NCI-H82 (cell line): ENCODE measurements at regions not wholly inside any gene's neighbourhood (a gene's known extent, or its start where the extent isn't known, plus 50 kb on each side); places are given as distances from the start of the nearest gene placed in this dataset.
"Not testable (repeated sequence)": the region's sequence is repeated elsewhere in the genome, so short reads cannot be mapped to it uniquely, and the experiment has no call there.

Experiments
- DNase-seq: peaks from one replicate; lab custom pipeline; 2025; lab: John Stamatoyannopoulos, UW

DNA sequence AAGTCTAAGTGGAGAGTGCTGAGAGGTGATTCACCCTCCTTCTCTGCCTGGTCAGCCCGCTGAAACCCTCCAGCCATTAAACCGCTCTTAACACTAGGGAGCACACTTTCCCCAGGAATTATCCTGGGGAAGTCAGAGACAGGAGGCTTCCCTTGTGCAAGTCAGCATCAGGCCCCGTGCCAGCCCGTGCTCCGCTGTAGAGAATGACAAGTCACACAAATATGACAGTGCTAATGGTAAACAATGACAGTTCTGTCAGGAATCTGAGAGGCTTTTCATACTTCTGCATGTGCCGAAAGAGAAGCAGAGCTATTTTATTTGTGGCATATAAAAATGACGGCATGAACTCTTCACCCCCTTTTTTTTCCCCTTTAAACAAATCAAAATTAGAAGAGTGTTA is 816.9 kb upstream of the SLC10A2 start:
- DNase-seq: peak; percentile 93

DNA sequence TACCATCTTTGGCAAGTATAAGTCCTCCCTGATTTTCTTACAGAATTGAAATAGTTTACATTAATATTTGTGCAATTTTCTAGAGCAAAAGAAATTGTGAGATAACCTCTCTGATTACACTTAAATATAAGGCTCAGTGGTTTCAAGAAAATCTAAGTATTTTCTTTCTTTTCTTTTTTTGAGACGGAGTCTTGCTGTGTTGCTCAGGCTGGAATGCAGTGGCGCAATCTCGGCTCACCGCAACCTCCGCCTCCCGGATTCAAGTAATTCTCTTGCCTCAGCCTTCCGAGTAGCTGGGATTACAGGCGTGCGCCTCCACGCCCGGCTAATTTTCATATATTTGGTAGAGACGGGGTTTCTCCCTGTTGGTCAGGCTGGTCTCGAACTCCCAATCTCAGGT is 813.9 kb upstream of the SLC10A2 start:
- not testable (repeated sequence) for DNase-seq

DNA sequence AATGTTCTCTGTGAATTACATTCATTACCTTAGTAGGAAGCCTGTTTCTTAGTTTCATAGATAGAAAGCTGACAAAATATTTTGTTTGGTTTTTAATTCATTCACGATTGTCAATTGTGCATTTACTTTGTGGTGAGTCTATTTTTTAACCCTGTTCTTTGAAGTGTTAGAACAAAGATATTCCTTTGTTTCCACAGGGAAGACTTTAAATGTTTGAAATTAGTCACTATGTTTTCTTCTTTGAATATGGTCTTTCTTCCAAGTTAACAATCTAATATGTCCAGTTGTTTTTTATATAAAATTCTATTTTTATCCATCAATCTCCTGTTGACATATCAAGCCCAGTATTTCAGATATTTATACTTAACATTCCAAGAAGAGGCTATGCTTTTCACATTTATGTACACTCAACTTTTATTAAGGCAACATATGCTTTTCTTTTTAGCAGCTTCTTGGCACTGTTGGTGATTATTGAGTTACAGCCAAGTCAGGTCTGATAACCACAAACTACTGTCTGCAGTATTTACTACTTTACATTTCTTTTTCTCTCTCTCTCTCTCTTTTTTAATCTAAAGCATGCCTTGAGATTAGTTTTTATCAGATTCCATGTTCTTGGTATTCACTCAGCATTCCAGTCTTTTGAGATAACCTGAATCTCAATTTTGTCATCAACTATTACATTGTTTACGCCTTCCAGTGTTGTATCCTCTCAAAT is 812.8 kb upstream of the SLC10A2 start:
- no peak for DNase-seq

DNA sequence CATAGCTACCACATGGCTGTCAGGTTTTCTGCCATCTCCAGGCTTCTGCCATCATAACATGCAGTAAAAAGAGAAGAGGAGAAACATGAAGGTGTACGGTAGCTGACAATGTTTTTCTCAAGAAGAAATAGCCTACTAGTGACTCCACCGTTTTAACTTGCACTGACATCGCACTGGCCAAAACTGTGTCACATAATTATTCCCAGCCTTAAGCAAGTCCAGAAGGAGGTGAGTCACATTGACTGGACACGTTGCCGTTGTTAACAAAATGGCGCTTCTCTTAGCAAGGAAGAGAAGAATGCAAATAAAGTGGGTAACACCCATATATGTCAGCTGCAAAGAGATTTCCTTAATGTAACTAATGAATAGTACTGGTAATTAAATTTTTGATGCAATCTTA is 810.4 kb upstream of the SLC10A2 start:
- no peak for DNase-seq

DNA sequence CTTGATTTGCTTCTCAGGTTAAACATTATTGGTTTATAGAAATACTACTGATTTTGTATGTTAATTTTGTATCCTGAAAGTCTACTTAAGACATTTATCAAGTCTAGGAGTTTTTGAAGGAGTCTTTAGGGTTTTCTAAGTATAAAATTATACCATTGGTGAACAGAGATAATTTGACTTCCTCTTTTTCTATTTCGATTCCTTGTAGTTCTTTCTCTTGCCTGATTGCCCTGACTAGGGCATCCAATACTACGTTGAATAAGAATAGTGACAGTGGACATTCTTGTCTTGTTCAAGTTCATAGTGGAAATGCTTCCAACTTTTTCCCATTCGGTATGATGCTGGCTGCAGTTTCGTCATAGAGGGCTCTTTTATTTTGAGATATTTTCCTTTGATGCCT is 807.5 kb upstream of the SLC10A2 start:
- DNase-seq: no peak

DNA sequence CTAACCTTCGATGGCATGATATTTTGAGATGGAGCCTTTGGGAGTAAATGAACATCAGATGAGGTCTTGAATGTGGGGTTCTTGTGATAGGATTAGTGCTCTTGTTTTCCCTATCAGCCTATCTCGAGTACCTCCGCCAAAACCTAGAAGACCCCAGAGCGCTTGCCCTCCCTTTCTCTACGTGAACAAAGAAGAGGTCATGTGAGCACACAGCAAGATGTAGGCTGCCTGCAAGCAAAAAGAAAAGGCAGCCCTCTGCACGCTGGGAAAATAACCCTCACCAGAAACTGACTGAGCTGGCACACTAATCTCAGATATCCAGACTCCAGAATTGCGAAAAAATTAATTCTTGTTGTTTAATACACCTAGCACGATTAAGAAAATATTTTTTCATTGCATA is 799.8 kb upstream of the SLC10A2 start:
- DNase-seq: no peak

DNA sequence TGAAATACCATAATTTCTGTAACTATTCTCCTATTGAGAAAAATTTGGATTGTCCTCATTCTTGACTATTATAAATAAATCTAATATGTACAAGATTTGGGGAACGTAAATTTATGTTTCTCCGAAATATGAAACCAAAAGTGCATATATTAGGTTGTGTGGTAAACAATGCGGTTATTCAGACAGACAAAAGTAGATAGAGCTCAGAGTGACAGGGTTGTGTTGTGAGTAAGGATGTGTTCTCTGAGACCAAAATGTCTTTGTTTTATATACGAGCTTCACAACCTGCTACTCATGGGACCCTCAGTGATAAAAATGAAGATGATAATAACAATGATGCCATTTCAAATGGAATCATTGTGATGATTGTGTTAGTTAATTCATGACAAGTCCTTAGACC is 796.3 kb upstream of the SLC10A2 start:
- DNase-seq: no peak

DNA sequence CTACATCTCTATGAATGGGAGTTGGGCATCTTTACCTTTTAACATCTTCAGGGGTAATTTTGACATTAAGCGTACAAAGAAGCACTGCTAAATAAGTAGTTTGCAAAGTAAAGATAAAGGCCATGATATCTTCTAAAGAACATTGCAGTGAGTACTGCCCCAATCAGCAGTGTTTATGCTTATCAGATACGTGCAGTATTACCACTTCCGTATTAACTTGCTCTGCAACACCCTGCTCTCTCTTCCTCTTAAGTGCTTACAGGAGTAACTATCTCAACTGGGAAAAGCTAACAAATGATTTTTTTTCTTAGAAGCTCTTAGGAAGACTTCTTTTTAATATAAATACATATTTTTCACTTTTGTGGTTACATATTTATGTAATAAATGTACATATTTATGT is 793.7 kb upstream of the SLC10A2 start:
- DNase-seq: no peak

DNA sequence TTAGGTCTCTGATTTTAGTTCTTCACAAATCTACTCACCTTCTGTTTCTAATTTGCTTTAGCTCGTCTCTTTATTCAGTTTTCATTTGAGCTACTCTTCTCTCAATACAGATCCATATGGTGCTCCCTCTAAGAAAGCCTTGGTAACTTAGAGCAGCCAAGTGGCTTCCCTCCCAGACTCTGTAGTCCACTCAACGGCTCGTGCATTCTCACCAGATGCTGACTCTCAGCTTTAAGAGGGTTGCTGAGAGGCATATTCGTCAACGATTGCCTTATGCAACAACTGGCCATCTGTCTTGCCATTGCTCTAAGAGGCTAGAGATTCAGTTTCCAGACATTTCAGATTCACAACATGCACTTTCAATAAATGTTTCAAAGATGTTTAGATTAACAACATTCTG is 785.8 kb upstream of the SLC10A2 start:
- DNase-seq: peak; percentile 97

DNA sequence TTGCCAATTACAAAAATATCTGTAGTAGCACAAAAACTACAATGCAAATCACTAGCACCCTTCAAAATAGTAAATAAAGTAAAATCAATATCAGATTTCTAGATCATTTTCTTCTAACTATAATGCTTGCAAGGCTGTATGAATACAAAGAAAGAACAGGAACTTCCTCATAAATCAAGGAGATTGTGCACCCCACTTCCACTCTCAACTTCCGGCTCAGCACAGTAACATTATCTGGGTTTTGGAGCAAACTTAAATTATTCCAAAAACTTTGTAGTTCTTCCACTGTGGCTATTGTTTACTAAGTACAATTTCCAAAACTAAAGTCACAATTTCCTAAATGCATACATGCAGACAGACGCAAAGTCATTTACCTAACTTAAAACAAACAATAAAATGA is 778.3 kb upstream of the SLC10A2 start:
- no peak for DNase-seq

DNA sequence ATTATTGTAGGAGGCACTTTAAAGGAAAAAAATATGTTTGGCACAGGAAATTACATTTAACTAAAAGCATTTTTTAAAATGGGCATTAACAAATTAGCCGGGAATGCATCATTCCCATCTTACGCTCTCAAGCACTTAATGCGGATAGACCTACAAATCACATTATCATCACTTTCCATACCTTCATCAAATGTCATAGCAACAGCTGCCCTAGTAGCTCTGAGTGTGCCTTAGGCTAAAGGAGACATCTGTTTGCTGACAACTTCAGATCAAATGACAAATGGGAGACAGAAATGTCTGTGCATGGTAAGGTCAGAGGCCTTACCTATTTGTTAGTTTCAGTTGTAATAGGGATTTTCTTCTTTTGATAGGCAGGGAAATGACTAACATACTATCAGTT is 773.2 kb upstream of the SLC10A2 start:
- peak; percentile 99 for DNase-seq

DNA sequence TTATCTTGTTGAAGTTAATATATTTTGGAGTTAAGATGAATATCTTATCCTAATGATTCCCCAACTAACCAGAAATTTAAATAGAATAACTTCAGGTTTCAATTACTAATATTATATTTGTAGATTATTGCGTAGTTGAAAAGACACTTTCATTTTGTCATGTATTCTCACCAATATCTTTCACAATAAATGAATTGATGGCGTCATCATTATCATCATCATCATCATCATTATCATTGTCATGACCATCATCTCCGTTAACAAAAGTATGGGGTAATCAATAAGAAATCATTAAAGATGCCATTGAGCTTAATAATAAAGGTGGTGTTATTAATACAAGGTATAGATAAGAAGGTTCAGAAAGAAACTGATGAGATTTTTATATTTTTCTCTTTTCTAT is 768.8 kb upstream of the SLC10A2 start:
- no peak for DNase-seq

DNA sequence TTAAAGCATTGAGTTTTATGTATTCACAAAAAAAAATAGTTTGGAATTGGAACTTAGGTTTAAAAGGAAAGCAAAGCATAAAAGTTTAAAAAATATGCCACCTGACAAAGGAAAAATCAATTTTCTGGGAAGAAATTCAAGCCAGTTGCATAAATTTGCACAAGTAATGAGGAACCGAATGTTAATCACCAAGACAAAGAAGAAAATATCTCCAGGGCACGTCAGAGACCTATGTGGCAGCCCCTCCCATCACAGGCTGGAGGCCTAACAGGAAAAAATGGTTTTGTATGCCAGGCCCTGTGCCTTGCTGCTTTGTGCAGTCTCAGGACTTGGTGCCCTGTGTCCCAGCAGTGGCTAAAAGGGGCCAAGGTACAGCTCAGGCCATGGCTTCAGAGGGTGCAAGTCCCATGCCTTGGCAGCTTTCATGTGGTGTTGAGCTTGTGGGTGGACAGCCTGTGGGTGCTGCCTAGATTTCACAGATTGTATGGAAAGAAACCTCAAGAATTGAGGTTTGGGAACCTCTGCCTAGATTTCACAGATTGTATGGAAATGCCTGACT is 767.2 kb upstream of the SLC10A2 start:
- DNase-seq: no peak

DNA sequence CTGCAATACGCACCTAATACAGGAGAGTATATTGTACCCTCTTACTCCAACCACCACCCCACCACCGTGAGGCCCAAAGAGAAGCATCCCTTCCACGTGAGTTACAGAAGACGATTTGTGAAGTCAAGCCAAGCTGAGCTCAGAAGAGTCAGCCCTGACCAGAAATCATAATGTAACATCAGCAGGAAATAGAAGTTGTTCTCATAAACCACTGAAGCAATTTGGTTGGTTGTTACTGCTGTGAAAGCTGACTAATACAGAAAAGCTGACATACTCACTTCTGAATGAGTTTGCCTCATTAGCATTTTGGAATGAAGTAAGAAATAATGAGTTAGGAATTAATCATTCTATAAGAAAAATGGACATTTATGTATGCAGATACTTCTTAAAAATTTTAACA is 749.4 kb upstream of the SLC10A2 start:
- DNase-seq: no peak

DNA sequence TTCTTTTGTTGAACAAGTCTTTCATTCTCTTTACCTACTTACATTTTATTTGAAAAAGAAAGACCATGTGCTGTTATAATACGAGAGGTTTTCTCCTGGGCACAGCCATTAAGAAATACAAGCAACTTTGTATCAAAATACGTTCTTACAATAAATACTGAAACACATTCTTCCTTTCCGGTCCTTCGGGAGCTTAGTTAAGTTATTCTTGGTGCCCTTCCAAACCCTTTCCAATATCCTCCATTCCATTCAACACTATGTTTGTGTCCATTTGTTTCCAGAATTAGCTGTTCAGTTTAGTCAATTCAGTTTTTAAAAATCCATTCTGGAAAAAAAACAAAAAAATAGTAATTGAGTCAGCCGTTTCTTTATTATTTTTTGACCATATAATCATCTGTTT is 746.8 kb upstream of the SLC10A2 start:
- DNase-seq: no peak

DNA sequence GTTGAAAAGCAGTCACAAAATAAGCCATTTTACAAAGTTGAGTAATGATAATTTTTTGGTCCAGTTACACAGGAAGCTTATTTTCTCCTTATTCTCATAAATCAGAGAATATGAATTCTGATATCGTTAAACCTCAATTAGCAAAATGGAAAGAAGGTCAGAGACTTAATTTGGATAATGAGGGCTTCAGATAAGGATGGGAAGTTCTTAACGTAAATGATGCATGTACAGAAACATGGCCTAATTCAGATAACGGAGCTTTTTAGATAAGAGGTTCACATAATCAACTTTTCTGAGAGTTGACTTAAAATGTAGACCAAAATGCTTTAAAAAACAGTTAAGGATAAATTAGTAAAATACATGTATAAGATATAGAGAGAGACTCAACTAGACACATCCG is 746.3 kb upstream of the SLC10A2 start:
- DNase-seq: no peak

DNA sequence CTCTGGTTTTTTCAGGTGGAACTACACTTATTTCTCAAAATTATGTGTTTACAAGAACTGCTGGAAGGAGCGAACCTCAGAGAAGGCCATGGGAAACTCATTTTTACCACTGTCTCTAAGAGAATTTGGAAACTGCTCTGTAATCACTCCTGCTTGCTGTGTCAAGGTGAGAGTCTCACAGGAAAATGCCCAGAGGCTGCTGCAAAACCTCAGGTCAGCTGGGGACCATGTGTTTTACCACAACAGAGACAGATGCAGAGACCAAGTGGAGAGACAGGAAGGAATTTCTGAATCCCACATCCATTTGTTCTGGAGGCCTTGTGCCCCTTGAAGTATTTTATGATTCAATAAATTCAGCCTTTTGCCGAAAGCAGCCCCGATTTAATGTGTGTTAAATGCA is 743.8 kb upstream of the SLC10A2 start:
- DNase-seq: no peak

DNA sequence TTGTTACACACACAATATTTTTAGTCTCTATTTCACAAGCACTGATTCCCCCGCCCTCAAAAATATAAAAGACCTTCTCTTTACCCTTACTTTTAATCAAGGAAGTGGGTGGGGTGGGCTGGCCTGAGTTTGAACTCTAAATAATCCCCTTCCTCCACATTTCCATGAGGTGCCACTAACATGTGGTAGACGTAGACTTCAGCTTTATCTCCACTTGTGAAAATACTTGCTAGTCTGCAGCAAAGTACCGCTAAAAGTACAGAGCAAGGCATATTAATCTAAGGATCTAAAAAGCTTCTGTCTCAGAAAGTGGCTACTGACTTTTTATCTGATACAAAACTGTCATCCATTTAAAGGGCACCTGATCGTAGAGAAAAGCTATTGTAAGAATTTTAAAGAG is 739.6 kb upstream of the SLC10A2 start:
- DNase-seq: peak; percentile 16

DNA sequence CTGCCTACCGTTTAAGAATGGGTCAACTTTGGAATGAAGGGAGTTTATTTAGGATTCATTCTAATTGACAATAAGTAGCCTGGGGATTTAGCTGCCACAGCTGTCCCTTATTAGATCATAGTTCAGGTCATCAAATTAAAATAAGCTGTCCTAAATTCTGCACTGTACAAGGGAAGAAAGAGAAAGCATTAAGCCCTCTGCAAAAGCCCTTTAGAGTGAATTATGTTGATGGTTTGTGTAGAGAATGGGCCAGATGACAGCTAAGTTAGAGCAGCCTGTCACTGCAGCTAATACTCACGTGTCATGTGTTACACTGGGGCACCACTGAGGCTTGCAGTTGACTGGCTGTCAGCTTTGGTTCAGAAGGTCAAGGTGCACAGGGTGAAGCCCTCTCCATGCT is 737.1 kb upstream of the SLC10A2 start:
- peak; percentile 99 for DNase-seq

DNA sequence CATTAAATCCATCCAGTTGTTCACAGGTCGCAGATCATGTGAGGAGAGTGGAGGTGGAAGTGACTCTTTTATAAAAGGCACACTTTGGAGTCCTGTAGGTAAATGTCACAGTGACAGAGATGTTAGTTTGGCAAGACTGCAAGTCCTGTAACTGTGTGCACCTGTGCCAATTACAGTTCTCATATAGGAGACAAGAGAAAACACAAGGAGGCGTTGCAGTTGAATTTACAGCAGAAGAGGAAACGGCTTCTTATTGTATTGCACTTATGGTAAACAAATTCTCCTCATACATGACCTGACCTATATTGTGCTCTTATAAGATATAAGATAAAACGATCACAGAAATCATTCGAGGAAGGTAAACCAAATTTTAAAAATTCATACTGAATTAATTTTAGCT is 732.8 kb upstream of the SLC10A2 start:
- peak; percentile 21 for DNase-seq

DNA sequence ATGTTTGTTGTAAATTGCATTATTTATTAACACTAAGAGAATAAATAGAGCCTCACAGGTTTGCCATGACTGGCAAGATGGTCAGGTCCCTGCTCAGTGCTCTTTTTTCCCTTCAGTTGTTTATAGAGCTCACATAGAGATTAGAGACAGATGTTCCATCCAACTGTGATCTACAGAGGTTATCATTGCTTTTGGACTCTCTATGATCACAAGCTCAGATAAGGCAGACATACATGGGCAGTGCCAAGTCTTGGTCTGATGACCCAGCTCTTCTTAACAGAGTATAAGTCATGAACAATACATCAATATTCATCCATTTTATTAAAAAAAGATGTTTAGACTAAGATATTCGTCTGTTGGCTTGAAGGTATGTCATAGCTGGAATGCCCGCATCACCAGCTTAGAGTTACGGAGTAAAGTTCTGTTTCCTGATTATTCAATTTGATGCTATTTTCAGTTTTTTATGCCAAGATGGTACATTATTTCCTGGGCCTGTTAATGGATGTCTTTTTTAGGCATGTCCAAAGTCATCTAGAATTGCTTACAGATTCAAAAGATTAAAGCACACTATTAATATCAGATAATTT is 729.8 kb upstream of the SLC10A2 start:
- peak; percentile 26 for DNase-seq

DNA sequence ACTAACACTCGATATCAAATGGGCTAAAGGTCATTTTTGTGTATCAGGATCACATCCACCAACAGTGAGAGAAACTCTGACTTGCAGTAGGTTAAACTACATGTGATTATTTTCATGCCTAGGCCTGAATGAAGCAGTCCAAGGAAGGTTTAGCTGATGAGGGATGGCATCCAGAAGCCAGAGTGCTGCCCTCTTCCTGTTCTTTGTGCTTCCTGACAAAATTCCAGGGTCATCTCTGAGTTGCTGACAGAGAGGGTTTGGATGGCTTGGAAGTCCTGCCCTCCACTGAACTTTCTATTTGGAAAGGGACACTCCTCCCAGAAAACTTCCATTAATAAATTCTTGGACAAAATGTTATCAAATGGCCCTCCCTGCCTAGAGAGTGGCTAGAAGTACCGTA is 728.3 kb upstream of the SLC10A2 start:
- DNase-seq: no peak

DNA sequence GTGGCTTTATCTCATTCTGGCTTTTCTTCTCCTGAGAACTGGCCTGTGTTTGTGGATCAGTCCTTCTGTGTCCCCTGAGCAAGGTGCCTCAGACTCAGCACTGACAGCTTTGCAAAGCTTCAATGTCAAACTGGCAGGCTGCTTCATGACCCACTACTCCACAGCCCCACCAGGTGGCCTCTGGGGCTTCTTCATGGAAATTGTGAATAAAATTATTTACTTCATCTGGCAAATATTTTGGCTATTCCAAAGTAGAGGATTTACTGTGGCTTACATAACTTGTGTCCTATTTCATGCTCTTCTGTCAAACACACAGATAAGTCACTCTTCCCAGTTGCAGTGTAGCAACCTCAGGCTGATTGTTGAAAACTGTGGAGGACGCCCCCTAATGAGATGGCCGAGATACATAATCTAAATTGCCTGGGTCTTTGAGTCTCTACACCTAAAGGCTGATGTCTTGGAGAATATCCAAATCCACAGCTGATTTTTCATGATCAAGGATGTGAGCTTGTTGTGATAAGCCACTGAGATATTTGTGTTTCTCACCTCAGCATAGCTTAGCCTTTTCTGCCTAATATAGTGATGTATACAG is 721.9 kb upstream of the SLC10A2 start:
- DNase-seq: peak; percentile 42

DNA sequence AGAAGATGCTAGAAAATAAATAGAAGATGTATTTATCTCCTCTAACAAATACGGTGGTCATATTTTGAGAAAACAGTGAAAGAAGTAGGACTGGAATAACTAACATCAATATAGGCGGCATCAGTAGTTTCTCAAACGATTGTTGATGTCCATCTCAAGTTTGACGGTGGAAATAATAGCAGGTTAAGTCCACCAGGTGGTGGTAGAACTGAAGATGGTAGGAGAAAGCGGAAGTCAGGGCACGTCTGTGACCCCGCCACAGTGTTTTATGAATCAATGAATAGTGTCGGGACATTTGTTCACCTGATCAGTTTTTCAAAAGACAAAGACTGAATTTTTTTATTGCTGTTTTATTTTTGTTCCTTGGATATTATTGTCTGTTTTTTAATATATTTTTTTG is 706.4 kb upstream of the SLC10A2 start:
- DNase-seq: peak; percentile 12
